Naive thymus-derived CD4-positive, alpha-beta T cell (primary cell): ENCODE measurements at regions not wholly inside any gene's neighbourhood (a gene's known extent, or its start where the extent isn't known, plus 50 kb on each side); places are given as distances from the start of the nearest gene placed in this dataset.

Experiments
- ATAC-seq: fragments of 150-1000 bp; cut with Tn5 transposase; 2 replicates; pipeline ENCODE4 v1.10.0; 2021; ENCODE audit warnings: mild to moderate bottlenecking, moderate library complexity
- CTCF ChIA-PET: fragments of 350-600 bp; sonication (Branson Sonifier 250); formaldehyde crosslinking; loops from one replicate; lab custom pipeline; 2021; ENCODE audit warnings: antibody characterized with exemption; lab: Charles Lee
- POLR2A ChIA-PET: fragments of 350-600 bp; sonication (Branson Sonifier 250); formaldehyde crosslinking; loops from one replicate; lab custom pipeline; 2021; ENCODE audit warnings: antibody characterized with exemption, inconsistent platforms; lab: Charles Lee
- DNase-seq, 9 donors: peaks; one replicate each; pipeline versions ENCODE4 v3.0.0 to v3.0.0-alpha.2; 2020 to 2022; ENCODE audit warnings: mixed read lengths in 1 of 9
- H3K27ac ChIP-seq: one replicate; pipeline ENCODE4 v1.7.0; 2013; ENCODE audit warnings: mild to moderate bottlenecking, low read depth, low read length, moderate library complexity
- H3K27me3 ChIP-seq, 2 donors: one replicate each; pipeline ENCODE4 v1.7.0; 2013; ENCODE audit warnings: low read length in 2 of 2, mild to moderate bottlenecking in 2 of 2, moderate library complexity in 2 of 2; ENCODE audit not compliant: control insufficient read depth in 2 of 2, insufficient read depth in 2 of 2
- H3K36me3 ChIP-seq, 3 experiments: 1 replicate in 2 of 3; 2 replicates in 1 of 3; pipeline ENCODE4 v1.7.0; 2013; ENCODE audit warnings: low read length in 3 of 3, mild to moderate bottlenecking in 3 of 3, moderate library complexity in 1 of 3; ENCODE audit not compliant: insufficient read depth in 3 of 3, control insufficient read depth in 2 of 3
- H3K4me1 ChIP-seq, 2 donors: one replicate each; pipeline ENCODE4 v1.7.0; 2013; ENCODE audit warnings: low read length in 2 of 2, mild to moderate bottlenecking in 2 of 2, moderate library complexity in 1 of 2; ENCODE audit not compliant: control insufficient read depth in 2 of 2, insufficient read depth in 2 of 2
- H3K4me3 ChIP-seq: 2 replicates; pipeline ENCODE4 v1.7.0; 2013; ENCODE audit warnings: mild to moderate bottlenecking, low read length
- H3K9me3 ChIP-seq, 3 experiments: 1 replicate in 2 of 3; 2 replicates in 1 of 3; pipeline ENCODE4 v1.7.0; 2013; ENCODE audit warnings: low read length in 3 of 3; ENCODE audit not compliant: control insufficient read depth in 2 of 3
- H3K27ac Mint-ChIP-seq, 9 donors: one replicate each; pipeline ENCODE4 v1.8.0; 2020 to 2022; ENCODE audit warnings: mixed read lengths in 9 of 9, mild to moderate bottlenecking in 8 of 9, moderate library complexity in 5 of 9, inconsistent platforms in 2 of 9
- H3K27me3 Mint-ChIP-seq, 5 donors: one replicate each; pipeline ENCODE4 v1.8.0; 2021 to 2022; ENCODE audit warnings: mixed read lengths in 5 of 5, mild to moderate bottlenecking in 1 of 5
- H3K36me3 Mint-ChIP-seq, 5 donors: one replicate each; pipeline ENCODE4 v1.8.0; 2020 to 2022; ENCODE audit warnings: mixed read lengths in 5 of 5, mild to moderate bottlenecking in 3 of 5, inconsistent platforms in 1 of 5
- H3K4me1 Mint-ChIP-seq, 7 donors: one replicate each; pipeline ENCODE4 v1.8.0; 2020 to 2022; ENCODE audit warnings: mixed read lengths in 7 of 7, mild to moderate bottlenecking in 3 of 7, inconsistent platforms in 1 of 7
- H3K4me3 Mint-ChIP-seq, 10 donors: one replicate each; pipeline ENCODE4 v1.8.0; 2020 to 2022; ENCODE audit warnings: mild to moderate bottlenecking in 10 of 10, mixed read lengths in 10 of 10, moderate library complexity in 6 of 10, inconsistent platforms in 2 of 10
- H3K9me3 Mint-ChIP-seq, 11 donors: one replicate each; pipeline ENCODE4 v1.8.0; 2020 to 2022; ENCODE audit warnings: mixed read lengths in 11 of 11, mild to moderate bottlenecking in 4 of 11, inconsistent platforms in 1 of 11, moderate library complexity in 1 of 11
- intact Hi-C, 2 donors: fragments of 100-400 bp; cut with micrococcal nuclease; formaldehyde crosslinking; loops; one replicate each; pipeline ENCODE4 v1.15.1; 2023

GRCh38 chr10:108090476-108091215 is 926.1 kb upstream of the SORCS1 start:
- Mint-ChIP-seq H3K27me3 (no peaks in the 10 kb centered on the region), H3K27ac (no peak overlapping the region), H3K9me3 (peaks cover 0 to 9% (median 2%) of the 10 kb centered on the region in 11 donors), H3K36me3 (no peaks in the 10 kb centered on the region), H3K4me3 (no peak overlapping the region), H3K4me1 (no peaks in the 10 kb centered on the region)
- ATAC-seq (no peak), DNase-seq (no peak)
- Histone ChIP-seq H3K9me3 (no peaks in the 10 kb centered on the region), H3K27ac (no peak overlapping the region), H3K4me1 (no peaks in the 10 kb centered on the region), H3K4me3 (no peak overlapping the region), H3K36me3 (no peaks in the 10 kb centered on the region), H3K27me3 (no peaks in the 10 kb centered on the region)
- POLR2A ChIA-PET, result no interaction called here
- intact Hi-C loops, result no loop called here
- CTCF ChIA-PET, result no interaction called here

DNA sequence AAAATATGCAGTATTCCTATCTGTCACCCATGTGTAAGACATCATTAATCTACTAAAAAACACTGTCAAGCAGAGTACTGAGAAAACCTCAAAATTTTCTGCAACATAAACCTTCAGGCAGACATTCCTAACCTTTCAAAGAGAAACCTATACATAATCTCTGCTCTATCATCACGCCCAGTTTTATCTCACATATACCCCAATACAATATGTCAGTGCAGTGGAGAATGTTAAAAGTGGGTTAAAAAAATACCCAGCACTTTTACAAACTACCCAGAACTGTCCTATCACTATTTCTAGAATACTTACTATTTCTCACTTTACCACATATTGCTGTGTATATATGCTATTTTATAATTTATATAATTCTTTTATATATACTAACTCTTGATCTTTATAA is 922.0 kb upstream of the SORCS1 start:
- intact Hi-C loops, result no loop called here
- DNase-seq (no peak), ATAC-seq (no peak)
- Histone ChIP-seq H3K9me3 (no peaks in the 10 kb centered on the region), H3K27me3 (no peaks in the 10 kb centered on the region), H3K4me1 (no peaks in the 10 kb centered on the region), H3K27ac (no peak overlapping the region), H3K4me3 (no peak overlapping the region), H3K36me3 (no peaks in the 10 kb centered on the region)
- no peak overlapping the region for H3K27ac Mint-ChIP-seq
- ChIA-PET CTCF (no interaction called here), POLR2A (no interaction called here)
- H3K36me3 Mint-ChIP-seq, result no peaks in the 10 kb centered on the region
- H3K4me3 Mint-ChIP-seq, result no peak overlapping the region
- H3K9me3 Mint-ChIP-seq, result peaks cover 0 to 8% (median 2%) of the 10 kb centered on the region in 11 donors
- no peaks in the 10 kb centered on the region for H3K4me1 Mint-ChIP-seq
- H3K27me3 Mint-ChIP-seq, result no peaks in the 10 kb centered on the region

- peaks cover 0 to 11% (median 2%) of the 10 kb centered on the region in 11 donors for H3K9me3 Mint-ChIP-seq
- DNase-seq, result no peak
- no peaks in the 10 kb centered on the region for H3K36me3 Mint-ChIP-seq
- no peaks in the 10 kb centered on the region for H3K27me3 Mint-ChIP-seq
- no peak for ATAC-seq
- no peaks in the 10 kb centered on the region for H3K36me3 ChIP-seq
- H3K4me3 ChIP-seq, result no peak overlapping the region
- no peak overlapping the region for H3K4me3 Mint-ChIP-seq
- no peaks in the 10 kb centered on the region for H3K4me1 ChIP-seq
- no peaks in the 10 kb centered on the region for H3K27me3 ChIP-seq
- CTCF ChIA-PET, result no interaction called here
- H3K9me3 ChIP-seq, result no peaks in the 10 kb centered on the region
- POLR2A ChIA-PET, result no interaction called here
- H3K4me1 Mint-ChIP-seq, result no peaks in the 10 kb centered on the region
- H3K27ac ChIP-seq, result no peak overlapping the region
- no peak overlapping the region for H3K27ac Mint-ChIP-seq
- intact Hi-C loops, result no loop called here
Measured at GRCh38 chr10:108082596-108082995, 918.1 kb upstream of the SORCS1 start.

DNA sequence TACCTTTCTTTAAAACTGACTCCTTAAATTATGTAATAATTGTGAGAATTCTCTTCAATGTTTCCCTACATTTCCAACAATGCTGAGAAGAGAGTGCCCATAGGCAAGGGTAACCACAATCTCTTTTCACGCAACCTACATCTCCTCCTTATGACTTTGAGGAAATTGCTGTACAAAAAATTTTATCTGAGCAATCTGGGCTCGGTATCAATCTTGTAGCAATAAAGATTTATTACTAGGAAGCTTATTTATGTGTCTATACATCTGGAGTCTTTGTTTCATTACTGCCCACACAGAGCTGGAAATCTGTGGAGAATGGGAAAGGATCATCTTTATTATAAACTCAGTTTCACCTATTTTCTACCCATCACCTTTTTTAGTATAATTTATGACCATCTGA is 913.8 kb upstream of the SORCS1 start:
- DNase-seq, result no peak
- ChIA-PET POLR2A (no interaction called here), CTCF (no interaction called here)
- no peak for ATAC-seq
- Histone ChIP-seq H3K36me3 (no peaks in the 10 kb centered on the region), H3K9me3 (no peaks in the 10 kb centered on the region), H3K27ac (no peak overlapping the region), H3K4me1 (no peaks in the 10 kb centered on the region), H3K4me3 (no peak overlapping the region), H3K27me3 (no peaks in the 10 kb centered on the region)
- no peaks in the 10 kb centered on the region for H3K36me3 Mint-ChIP-seq
- no peak overlapping the region for H3K4me3 Mint-ChIP-seq
- H3K27me3 Mint-ChIP-seq, result no peaks in the 10 kb centered on the region
- no peak overlapping the region for H3K27ac Mint-ChIP-seq
- peaks cover 0 to 20% (median 3%) of the 10 kb centered on the region in 11 donors for H3K9me3 Mint-ChIP-seq
- H3K4me1 Mint-ChIP-seq, result no peaks in the 10 kb centered on the region
- intact Hi-C loops, result no loop called here

DNA sequence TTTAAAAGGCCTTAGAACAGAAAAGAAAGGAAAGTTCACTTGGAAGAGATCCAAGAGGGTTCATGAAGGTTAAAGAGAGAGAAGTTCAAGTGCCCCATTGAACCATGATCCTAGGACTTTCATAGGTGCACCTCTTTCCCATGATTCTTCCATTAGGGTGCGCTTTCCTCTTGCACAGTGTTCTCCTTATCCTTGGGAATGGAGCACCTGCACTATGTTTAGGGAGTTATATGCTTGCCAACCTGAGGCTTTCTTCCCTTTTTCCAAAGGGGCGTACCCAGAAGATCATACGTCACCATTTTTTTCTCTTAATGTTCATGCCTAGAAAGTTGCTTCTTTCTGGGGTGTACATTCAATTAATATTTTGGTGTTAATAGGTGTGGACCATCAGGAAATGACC is 908.0 kb upstream of the SORCS1 start:
- H3K27me3 Mint-ChIP-seq, result no peaks in the 10 kb centered on the region

DNA sequence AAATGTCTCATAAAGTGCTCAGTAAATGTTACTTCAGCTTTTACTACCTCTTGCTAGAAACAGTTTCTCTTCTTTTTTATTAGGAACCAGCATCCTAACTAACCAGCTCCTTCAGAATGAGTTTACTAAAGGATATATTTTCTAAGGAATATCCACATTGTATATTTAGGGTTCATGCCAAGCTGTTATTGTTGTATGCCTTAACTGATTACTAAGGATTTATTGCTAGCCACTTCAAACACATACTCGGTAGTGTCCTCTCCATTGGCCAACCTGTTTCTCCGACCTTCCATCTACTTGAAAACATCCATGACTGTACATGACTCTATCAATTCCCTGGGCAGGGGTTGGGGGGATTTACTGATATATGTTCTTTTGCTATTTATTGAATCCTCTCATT is 906.3 kb upstream of the SORCS1 start:
- Histone ChIP-seq H3K27ac (no peak overlapping the region), H3K9me3 (no peaks in the 10 kb centered on the region), H3K36me3 (no peaks in the 10 kb centered on the region), H3K4me1 (no peaks in the 10 kb centered on the region), H3K27me3 (no peaks in the 10 kb centered on the region), H3K4me3 (no peak overlapping the region)
- Mint-ChIP-seq H3K36me3 (no peaks in the 10 kb centered on the region), H3K4me1 (no peaks in the 10 kb centered on the region), H3K9me3 (peaks cover 1 to 11% (median 8%) of the 10 kb centered on the region in 11 donors), H3K27ac (no peak overlapping the region), H3K4me3 (no peak overlapping the region), H3K27me3 (no peaks in the 10 kb centered on the region)
- intact Hi-C loops, result no loop called here
- ChIA-PET CTCF (no interaction called here), POLR2A (no interaction called here)
- DNase-seq (no peak), ATAC-seq (no peak)

More for the DNA sequence above, 908.0 kb upstream of the SORCS1 start:
- Histone ChIP-seq H3K27me3 (no peaks in the 10 kb centered on the region), H3K27ac (no peak overlapping the region), H3K4me3 (no peak overlapping the region), H3K4me1 (no peaks in the 10 kb centered on the region), H3K9me3 (no peaks in the 10 kb centered on the region), H3K36me3 (no peaks in the 10 kb centered on the region)
- no peak overlapping the region for H3K4me3 Mint-ChIP-seq
- ChIA-PET POLR2A (no interaction called here), CTCF (no interaction called here)
- H3K9me3 Mint-ChIP-seq, result peaks cover 0 to 17% (median 8%) of the 10 kb centered on the region in 11 donors
- DNase-seq, result no peak
- no peaks in the 10 kb centered on the region for H3K4me1 Mint-ChIP-seq
- intact Hi-C loops, result no loop called here
- H3K36me3 Mint-ChIP-seq, result no peaks in the 10 kb centered on the region
- ATAC-seq, result no peak
- H3K27ac Mint-ChIP-seq, result no peak overlapping the region

DNA sequence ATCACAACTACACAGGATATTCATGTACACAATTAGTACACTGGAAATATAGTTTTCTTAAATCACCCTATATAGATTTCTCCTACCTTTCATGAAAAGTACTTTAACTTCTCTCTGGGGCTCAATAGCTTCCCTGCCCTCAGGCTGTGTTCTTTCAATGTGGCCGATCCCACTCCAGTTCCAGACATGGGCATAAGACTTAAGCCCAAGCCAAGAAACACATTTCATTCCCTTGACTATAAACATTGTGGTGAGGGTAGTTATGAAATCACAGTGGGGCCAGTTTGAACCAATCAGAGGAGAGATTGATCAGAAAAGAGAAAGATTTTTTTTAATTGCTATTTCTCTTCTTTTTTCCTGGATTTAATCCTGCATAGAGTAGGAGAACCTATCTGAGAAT is 904.6 kb upstream of the SORCS1 start:
- Histone ChIP-seq H3K9me3 (no peaks in the 10 kb centered on the region), H3K4me3 (no peak overlapping the region), H3K4me1 (no peaks in the 10 kb centered on the region), H3K27me3 (no peaks in the 10 kb centered on the region), H3K36me3 (no peaks in the 10 kb centered on the region), H3K27ac (no peak overlapping the region)
- no peaks in the 10 kb centered on the region for H3K27me3 Mint-ChIP-seq
- intact Hi-C loops, result no loop called here
- H3K27ac Mint-ChIP-seq, result no peak overlapping the region
- H3K9me3 Mint-ChIP-seq, result peaks cover 1 to 17% (median 6%) of the 10 kb centered on the region in 11 donors
- DNase-seq (no peak), ATAC-seq (no peak)
- no peaks in the 10 kb centered on the region for H3K36me3 Mint-ChIP-seq
- ChIA-PET POLR2A (no interaction called here), CTCF (no interaction called here)
- no peak overlapping the region for H3K4me3 Mint-ChIP-seq
- H3K4me1 Mint-ChIP-seq, result no peaks in the 10 kb centered on the region
